CD4-positive, alpha-beta T cell (primary cell): ENCODE measurements at regions not wholly inside any gene's neighbourhood (a gene's known extent, or its start where the extent isn't known, plus 50 kb on each side); places are given as distances from the start of the nearest gene placed in this dataset.

Experiments used
- ATAC-seq: fragments of 200-7000 bp; cut with Tn5 transposase; one replicate; pipeline ENCODE4 v1.10.0; 2022; ENCODE audit warnings: mild to moderate bottlenecking; ENCODE audit not compliant: poor library complexity
- CTCF ChIA-PET: fragments of 350-600 bp; sonication (Branson Sonifier 250); formaldehyde crosslinking; loops from one replicate; lab custom pipeline; 2021; ENCODE audit warnings: antibody characterized with exemption, inconsistent platforms; lab: Charles Lee
- POLR2A ChIA-PET: fragments of 350-600 bp; sonication (Branson Sonifier 250); formaldehyde crosslinking; loops from one replicate; lab custom pipeline; 2021; ENCODE audit warnings: antibody characterized with exemption, inconsistent platforms; lab: Charles Lee
- DNase-seq, 14 experiments: peaks; one replicate each; pipeline ENCODE4 v3.0.0-alpha.2; 2013 to 2020; ENCODE audit warnings: mixed read lengths in 2 of 14
- H3K27ac ChIP-seq, 2 donors: one replicate each; pipeline versions ENCODE4 v1.5.1 to v1.7.0; 2013; ENCODE audit warnings: low read length in 2 of 2, low read depth in 1 of 2, mild to moderate bottlenecking in 1 of 2
- H3K27me3 ChIP-seq, 2 experiments: 1 replicate in 1 of 2; 2 replicates in 1 of 2; pipeline versions ENCODE4 v1.6.1 to v1.7.0; 2013; ENCODE audit warnings: low read length in 2 of 2, control low read depth in 1 of 2, mild to moderate bottlenecking in 1 of 2, moderate library complexity in 1 of 2; ENCODE audit not compliant: insufficient read depth in 2 of 2, control insufficient read depth in 1 of 2
- H3K36me3 ChIP-seq: one replicate; pipeline ENCODE4 v1.6.1; 2013; ENCODE audit warnings: low read length, control low read depth; ENCODE audit not compliant: insufficient read depth
- H3K4me1 ChIP-seq: one replicate; pipeline ENCODE4 v1.6.1; 2013; ENCODE audit warnings: low read length, control low read depth; ENCODE audit not compliant: insufficient read depth
- H3K4me3 ChIP-seq: one replicate; pipeline ENCODE4 v1.5.1; 2013; ENCODE audit warnings: mild to moderate bottlenecking, low read length, moderate library complexity
- H3K9me3 ChIP-seq, 2 experiments: 1 replicate in 1 of 2; 2 replicates in 1 of 2; pipeline versions ENCODE4 v1.6.1 to v1.7.0; 2013; ENCODE audit warnings: low read length in 2 of 2, mild to moderate bottlenecking in 2 of 2, control low read depth in 1 of 2, moderate library complexity in 1 of 2; ENCODE audit not compliant: control insufficient read depth in 1 of 2, insufficient read depth in 1 of 2
- H3K27ac Mint-ChIP-seq: one replicate; pipeline ENCODE4 v1.8.0; 2020; ENCODE audit warnings: mixed read lengths
- H3K27me3 Mint-ChIP-seq: one replicate; pipeline ENCODE4 v1.8.0; 2021; ENCODE audit warnings: mixed read lengths
- H3K36me3 Mint-ChIP-seq: one replicate; pipeline ENCODE4 v1.8.0; 2021; ENCODE audit warnings: low read depth, mixed read lengths
- H3K4me1 Mint-ChIP-seq: one replicate; pipeline ENCODE4 v1.8.0; 2021; ENCODE audit warnings: low read depth, mixed read lengths
- H3K4me3 Mint-ChIP-seq: one replicate; pipeline ENCODE4 v1.8.0; 2020; ENCODE audit warnings: mild to moderate bottlenecking, mixed read lengths
- H3K9me3 Mint-ChIP-seq: one replicate; pipeline ENCODE4 v1.8.0; 2020; ENCODE audit warnings: mixed read lengths
- intact Hi-C, 2 experiments: fragments of 100-400 bp; cut with DNase I in 1 of 2; cut with micrococcal nuclease in 1 of 2; formaldehyde crosslinking; loops; one replicate each; pipeline versions ENCODE4 v1.15.1 to v1.9.0; 2023 to 2025; cut with DNase I, micrococcal nuclease
- TF ChIP-seq, protein P1 (sequence below): fragments of 200-600 bp; IDR thresholded peaks from one replicate; pipeline ENCODE4 v1.8.0; 2022; ENCODE audit warnings: antibody characterized with exemption, mild to moderate bottlenecking

DNA sequence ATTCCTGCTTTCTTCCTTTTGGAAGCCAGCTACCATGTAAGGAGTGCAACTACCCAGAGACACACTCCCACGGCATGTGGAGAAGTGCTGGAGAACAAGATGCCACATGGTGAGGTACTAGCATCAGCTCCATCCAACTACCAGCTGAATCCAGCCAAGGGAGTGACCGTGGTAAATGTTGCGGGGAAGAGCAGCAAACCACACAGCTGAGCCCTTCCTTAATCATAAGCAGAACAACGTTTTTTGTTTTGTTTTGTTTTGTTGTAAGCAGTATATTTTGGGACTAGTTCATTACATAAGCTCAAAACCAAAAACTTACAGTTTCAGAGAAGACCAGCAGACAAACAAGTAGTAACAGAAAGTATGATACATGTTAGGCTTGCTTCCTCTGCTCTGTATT is 212.6 kb upstream of the ATP10A start:
- Mint-ChIP-seq H3K4me1 (peaks cover 30% of the 10 kb centered on the region), H3K36me3 (no peaks in the 10 kb centered on the region), H3K4me3 (no peak overlapping the region), H3K9me3 (no peaks in the 10 kb centered on the region), H3K27ac (no peak overlapping the region), H3K27me3 (peaks cover 23% of the 10 kb centered on the region)
- CTCF ChIA-PET: no interaction called here
- Histone ChIP-seq H3K4me1 (no peaks in the 10 kb centered on the region), H3K9me3 (no peaks in the 10 kb centered on the region), H3K27ac (no peak overlapping the region), H3K36me3 (no peaks in the 10 kb centered on the region), H3K27me3 (peaks cover 0 to 4% of the 10 kb centered on the region in 2 experiments), H3K4me3 (no peak overlapping the region)
- DNase-seq (no peak), ATAC-seq (no peak)
- TF ChIP-seq, protein P1, sequence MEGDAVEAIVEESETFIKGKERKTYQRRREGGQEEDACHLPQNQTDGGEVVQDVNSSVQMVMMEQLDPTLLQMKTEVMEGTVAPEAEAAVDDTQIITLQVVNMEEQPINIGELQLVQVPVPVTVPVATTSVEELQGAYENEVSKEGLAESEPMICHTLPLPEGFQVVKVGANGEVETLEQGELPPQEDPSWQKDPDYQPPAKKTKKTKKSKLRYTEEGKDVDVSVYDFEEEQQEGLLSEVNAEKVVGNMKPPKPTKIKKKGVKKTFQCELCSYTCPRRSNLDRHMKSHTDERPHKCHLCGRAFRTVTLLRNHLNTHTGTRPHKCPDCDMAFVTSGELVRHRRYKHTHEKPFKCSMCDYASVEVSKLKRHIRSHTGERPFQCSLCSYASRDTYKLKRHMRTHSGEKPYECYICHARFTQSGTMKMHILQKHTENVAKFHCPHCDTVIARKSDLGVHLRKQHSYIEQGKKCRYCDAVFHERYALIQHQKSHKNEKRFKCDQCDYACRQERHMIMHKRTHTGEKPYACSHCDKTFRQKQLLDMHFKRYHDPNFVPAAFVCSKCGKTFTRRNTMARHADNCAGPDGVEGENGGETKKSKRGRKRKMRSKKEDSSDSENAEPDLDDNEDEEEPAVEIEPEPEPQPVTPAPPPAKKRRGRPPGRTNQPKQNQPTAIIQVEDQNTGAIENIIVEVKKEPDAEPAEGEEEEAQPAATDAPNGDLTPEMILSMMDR: no peak
- POLR2A ChIA-PET: no interaction called here
- intact Hi-C loops: loop anchor here in 1 of 2 experiments (10.0 kb wide), 1 partner anchor 351 kb away; no protein-coding TSS in a partner anchor

DNA sequence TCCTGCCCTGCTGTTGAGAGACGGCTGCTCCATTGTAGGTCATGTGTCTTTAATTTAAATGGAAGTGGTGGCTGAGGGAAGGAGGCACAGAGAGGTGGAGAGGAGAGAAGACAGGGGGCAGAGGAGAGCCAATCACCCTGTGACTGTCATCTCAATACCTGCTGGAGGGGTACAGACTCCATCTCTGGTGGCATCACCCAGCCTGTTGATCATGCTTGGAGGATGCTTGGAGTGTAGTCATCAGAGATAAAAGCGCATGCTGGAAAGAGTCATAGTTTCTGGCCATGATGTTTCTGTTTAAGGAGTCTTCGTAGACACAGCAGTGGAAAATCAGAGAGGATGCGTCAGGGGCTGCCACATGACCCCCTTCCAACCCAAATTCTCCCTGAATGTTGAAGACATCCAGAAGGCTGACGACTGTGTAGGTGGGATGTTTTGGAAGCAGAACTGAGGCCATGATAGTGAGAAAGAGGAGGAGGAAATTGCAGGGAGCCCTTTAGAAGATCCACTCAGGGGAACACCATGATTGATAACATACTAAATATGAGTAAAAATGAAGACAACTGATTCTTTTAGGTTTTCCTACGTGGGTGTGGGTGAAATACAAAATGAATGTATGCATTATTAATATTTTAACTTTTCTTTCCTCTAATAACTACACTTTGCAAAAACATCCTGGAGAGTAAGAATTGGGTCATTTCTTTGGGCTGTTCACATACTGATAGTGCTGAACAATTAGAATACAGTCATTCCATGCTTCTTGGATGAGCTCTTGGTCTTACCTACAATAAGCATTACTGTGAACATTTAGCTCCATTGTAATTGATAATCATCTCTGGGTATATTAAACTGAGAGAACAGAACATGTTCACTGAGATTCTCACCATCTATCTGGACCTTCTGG is 210.6 kb upstream of the ATP10A start:
- TF ChIP-seq, protein P1: no peak
- peaks cover 10% of the 10 kb centered on the region for H3K4me1 Mint-ChIP-seq
- H3K27me3 Mint-ChIP-seq: peaks cover 36% of the 10 kb centered on the region
- CTCF ChIA-PET: no interaction called here
- Histone ChIP-seq H3K27me3 (peaks cover 0 to 4% of the 10 kb centered on the region in 2 experiments), H3K4me1 (no peaks in the 10 kb centered on the region), H3K4me3 (no peak overlapping the region), H3K27ac (no peak overlapping the region), H3K36me3 (no peaks in the 10 kb centered on the region), H3K9me3 (no peaks in the 10 kb centered on the region)
- intact Hi-C loops: loop anchor here in 1 of 2 experiments (2.0 to 10.0 kb wide), 2 partner anchors 13 to 349 kb away; no protein-coding TSS in a partner anchor
- H3K36me3 Mint-ChIP-seq: no peaks in the 10 kb centered on the region
- ATAC-seq (no peak), DNase-seq (no peak)
- H3K27ac Mint-ChIP-seq: no peak overlapping the region
- POLR2A ChIA-PET: no interaction called here
- H3K9me3 Mint-ChIP-seq: no peaks in the 10 kb centered on the region
- H3K4me3 Mint-ChIP-seq: no peak overlapping the region

DNA sequence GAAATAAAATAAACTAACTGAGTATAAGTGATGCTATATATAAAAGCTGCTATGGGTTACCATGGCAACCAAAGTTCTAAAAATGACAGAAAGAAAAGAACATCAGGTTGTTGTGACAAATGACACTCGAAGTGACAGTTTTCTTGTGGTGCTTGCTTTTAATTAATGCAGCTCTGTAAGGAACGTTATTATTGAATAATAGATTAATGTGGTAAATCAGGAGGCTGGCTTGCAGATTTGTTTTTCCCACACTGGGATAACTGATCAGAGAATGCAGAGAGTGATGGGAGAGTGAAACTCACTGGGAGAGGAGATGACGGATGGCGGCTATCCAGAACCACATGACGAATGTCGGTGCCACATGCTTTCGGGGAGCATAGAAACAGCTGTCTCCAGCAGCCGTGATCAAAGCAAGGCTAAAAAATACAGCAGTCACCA is 207.0 kb upstream of the ATP10A start:
- ChIA-PET POLR2A (no interaction called here), CTCF (no interaction called here)
- intact Hi-C loops: loop anchor here in 1 of 2 experiments (10.0 kb wide), 1 partner anchor 345 kb away; no protein-coding TSS in a partner anchor
- Mint-ChIP-seq H3K4me3 (no peak overlapping the region), H3K9me3 (no peaks in the 10 kb centered on the region), H3K27ac (no peak overlapping the region), H3K36me3 (no peaks in the 10 kb centered on the region), H3K4me1 (no peaks in the 10 kb centered on the region), H3K27me3 (peaks cover 43% of the 10 kb centered on the region)
- Histone ChIP-seq H3K27me3 (peaks cover 0 to 4% of the 10 kb centered on the region in 2 experiments), H3K4me1 (no peaks in the 10 kb centered on the region), H3K36me3 (no peaks in the 10 kb centered on the region), H3K27ac (no peak overlapping the region), H3K9me3 (no peaks in the 10 kb centered on the region), H3K4me3 (no peak overlapping the region)
- TF ChIP-seq, protein P1: no peak
- DNase-seq: no peak
- ATAC-seq: no peak
